ENCODE measurements at regions not wholly inside any gene's neighbourhood (a gene's known extent, or its start where the extent isn't known, plus 50 kb on each side); places are given as distances from the start of the nearest gene placed in this dataset.

GRCh38 chr18:78032574-78032973 is 782.9 kb downstream of the GALR1 start:
- intact Hi-C loops (cut with DNase I; ENCODE audit: low total_unique reads), result no loop called here

DNA sequence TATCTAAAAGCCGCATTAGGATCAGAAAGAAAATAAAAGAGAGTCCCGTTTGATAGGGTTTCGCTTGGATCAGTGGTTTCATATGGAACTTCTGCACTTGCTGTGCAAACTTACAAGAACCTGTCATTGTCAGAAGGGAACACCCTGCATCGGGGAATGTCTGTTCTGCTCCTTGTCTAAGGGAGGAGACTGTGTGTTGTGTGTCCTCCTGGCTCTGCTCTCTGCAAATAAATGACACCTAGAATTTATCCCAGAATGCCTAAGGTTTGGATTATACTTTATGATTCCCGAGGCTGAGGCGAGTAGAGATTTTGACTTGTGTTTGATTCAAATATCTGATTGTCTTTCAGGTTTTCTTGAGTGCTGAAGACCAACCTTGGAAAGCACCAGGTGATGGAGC is 785.1 kb downstream of the GALR1 start:
- intact Hi-C loops (cut with DNase I; ENCODE audit: low total_unique reads), result no loop called here
- no peak for DNase-seq
- peaks cover 0 to 1% (median 0%) of the 10 kb centered on the region in 3 donors for H3K9me3 ChIP-seq
- no peak overlapping the region for H3K4me3 ChIP-seq
- no peak overlapping the region for H3K27ac ChIP-seq
- H3K36me3 ChIP-seq, result no peaks in the 10 kb centered on the region
- no peaks in the 10 kb centered on the region for H3K27me3 ChIP-seq
- TF ChIP-seq, protein P1, sequence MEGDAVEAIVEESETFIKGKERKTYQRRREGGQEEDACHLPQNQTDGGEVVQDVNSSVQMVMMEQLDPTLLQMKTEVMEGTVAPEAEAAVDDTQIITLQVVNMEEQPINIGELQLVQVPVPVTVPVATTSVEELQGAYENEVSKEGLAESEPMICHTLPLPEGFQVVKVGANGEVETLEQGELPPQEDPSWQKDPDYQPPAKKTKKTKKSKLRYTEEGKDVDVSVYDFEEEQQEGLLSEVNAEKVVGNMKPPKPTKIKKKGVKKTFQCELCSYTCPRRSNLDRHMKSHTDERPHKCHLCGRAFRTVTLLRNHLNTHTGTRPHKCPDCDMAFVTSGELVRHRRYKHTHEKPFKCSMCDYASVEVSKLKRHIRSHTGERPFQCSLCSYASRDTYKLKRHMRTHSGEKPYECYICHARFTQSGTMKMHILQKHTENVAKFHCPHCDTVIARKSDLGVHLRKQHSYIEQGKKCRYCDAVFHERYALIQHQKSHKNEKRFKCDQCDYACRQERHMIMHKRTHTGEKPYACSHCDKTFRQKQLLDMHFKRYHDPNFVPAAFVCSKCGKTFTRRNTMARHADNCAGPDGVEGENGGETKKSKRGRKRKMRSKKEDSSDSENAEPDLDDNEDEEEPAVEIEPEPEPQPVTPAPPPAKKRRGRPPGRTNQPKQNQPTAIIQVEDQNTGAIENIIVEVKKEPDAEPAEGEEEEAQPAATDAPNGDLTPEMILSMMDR (IDR thresholded peaks at IDR 0.05), result no peak
- H3K4me1 ChIP-seq, result no peaks in the 10 kb centered on the region

More at GRCh38 chr18:78032574-78032973, 782.9 kb downstream of the GALR1 start:
- DNase-seq, result no peak
- Histone ChIP-seq H3K27me3 (no peaks in the 10 kb centered on the region), H3K4me1 (no peaks in the 10 kb centered on the region), H3K36me3 (no peaks in the 10 kb centered on the region), H3K9me3 (no peaks in the 10 kb centered on the region), H3K4me3 (no peak overlapping the region), H3K27ac (no peak overlapping the region)
- TF ChIP-seq, protein P1 (IDR thresholded peaks at IDR 0.05), result no peak

- H3K27ac ChIP-seq, result no peak overlapping the region
- no peaks in the 10 kb centered on the region for H3K27me3 ChIP-seq
- no peak for DNase-seq
- no peaks in the 10 kb centered on the region for H3K4me1 ChIP-seq
- TF ChIP-seq, protein P1 (IDR thresholded peaks at IDR 0.05), result no peak
- H3K36me3 ChIP-seq, result no peaks in the 10 kb centered on the region
- peaks cover 0 to 9% (median 0%) of the 10 kb centered on the region in 3 donors for H3K9me3 ChIP-seq
- intact Hi-C loops (cut with DNase I; ENCODE audit: low total_unique reads), result no loop called here
- no peak overlapping the region for H3K4me3 ChIP-seq
Measured at GRCh38 chr18:78041218-78041617, 791.6 kb downstream of the GALR1 start.

GRCh38 chr18:78046631-78047030 is 797.0 kb downstream of the GALR1 start:
- TF ChIP-seq, protein P1 (IDR thresholded peaks at IDR 0.05), result no peak
- H3K4me3 ChIP-seq, result no peak overlapping the region
- H3K27ac ChIP-seq, result no peak overlapping the region
- H3K4me1 ChIP-seq, result no peaks in the 10 kb centered on the region
- H3K9me3 ChIP-seq, result no peaks in the 10 kb centered on the region
- DNase-seq, result no peak
- H3K36me3 ChIP-seq, result no peaks in the 10 kb centered on the region
- no peaks in the 10 kb centered on the region for H3K27me3 ChIP-seq
- intact Hi-C loops (cut with DNase I; ENCODE audit: low total_unique reads), result no loop called here

DNA sequence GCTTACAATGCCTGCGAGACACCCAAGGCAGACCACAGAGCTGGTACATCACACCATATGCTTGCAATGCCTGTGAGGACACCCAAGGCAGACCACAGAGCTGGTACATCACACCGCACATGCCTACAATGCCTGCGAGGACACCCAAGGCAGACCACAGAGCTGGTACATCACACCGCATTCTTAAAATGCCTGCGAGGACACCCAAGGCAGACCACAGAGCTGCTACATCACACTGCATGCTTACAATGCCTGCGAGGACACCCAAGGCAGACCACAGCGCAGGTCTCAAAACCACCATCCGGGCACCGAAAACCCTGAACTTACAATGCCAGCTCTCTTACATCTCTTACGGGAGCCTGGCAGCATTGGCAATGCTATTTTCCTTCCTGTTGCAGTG is 799.6 kb downstream of the GALR1 start:
- intact Hi-C loops (cut with DNase I; ENCODE audit: low total_unique reads), result no loop called here
- H3K27me3 ChIP-seq, result no peaks in the 10 kb centered on the region
- no peak overlapping the region for H3K27ac ChIP-seq
- H3K4me1 ChIP-seq, result no peaks in the 10 kb centered on the region
- no peaks in the 10 kb centered on the region for H3K9me3 ChIP-seq
- H3K36me3 ChIP-seq, result no peaks in the 10 kb centered on the region
- no peak for DNase-seq
- TF ChIP-seq, protein P1 (IDR thresholded peaks at IDR 0.05), result no peak
- no peak overlapping the region for H3K4me3 ChIP-seq

GRCh38 chr18:78054801-78055200 is 805.2 kb downstream of the GALR1 start:
- Histone ChIP-seq H3K4me1 (no peaks in the 10 kb centered on the region), H3K27ac (no peak overlapping the region), H3K4me3 (no peak overlapping the region), H3K9me3 (peaks cover 0 to 4% (median 0%) of the 10 kb centered on the region in 3 donors), H3K27me3 (no peaks in the 10 kb centered on the region), H3K36me3 (no peaks in the 10 kb centered on the region)
- intact Hi-C loops (cut with DNase I; ENCODE audit: low total_unique reads), result no loop called here
- no peak for DNase-seq
- TF ChIP-seq, protein P1 (IDR thresholded peaks at IDR 0.05), result no peak
